GM08714 (cell line): ENCODE measurements at regions not wholly inside any gene's neighbourhood (a gene's known extent, or its start where the extent isn't known, plus 50 kb on each side); places are given as distances from the start of the nearest gene placed in this dataset.
"Not testable (repeated sequence)": the region's sequence is repeated elsewhere in the genome, so short reads cannot be mapped to it uniquely, and the experiment has no call there.

Experiments
- H3K4me3 ChIP-seq: fragments of 200-500 bp; sonication (Bioruptor generic); 2 replicates; pipeline ENCODE4 v1.5.1; 2014; ENCODE audit warnings: mild to moderate bottlenecking, low read length, inconsistent platforms
- ZNF274 ChIP-seq: IDR thresholded peaks from 2 replicates; pipeline ENCODE4 v1.6.1; 2012; ENCODE audit warnings: mild to moderate bottlenecking, low read depth, low read length

- H3K4me3 ChIP-seq = no peak overlapping the region
- no peak for TF ChIP-seq ZNF274
Observed at GRCh38 chr14:41457393-41457792, 149.3 kb upstream of the LRFN5 start.

GRCh38 chr14:41449066-41449465, 157.6 kb upstream of the LRFN5 start:
- TF ChIP-seq ZNF274 = no peak
- H3K4me3 ChIP-seq = no peak overlapping the region

- no peak for TF ChIP-seq ZNF274
Observed at GRCh38 chr14:41446008-41446407, 160.7 kb upstream of the LRFN5 start.

GRCh38 chr14:41423503-41423902, 183.2 kb upstream of the LRFN5 start:
- no peak overlapping the region for H3K4me3 ChIP-seq
- no peak for TF ChIP-seq ZNF274

More at GRCh38 chr14:41446008-41446407, 160.7 kb upstream of the LRFN5 start:
- no peak overlapping the region for H3K4me3 ChIP-seq

GRCh38 chr14:41421308-41421707, 185.4 kb upstream of the LRFN5 start:
- not testable (repeated sequence) for H3K4me3 ChIP-seq

- no peak for TF ChIP-seq ZNF274
- no peak overlapping the region for H3K4me3 ChIP-seq
Observed at GRCh38 chr14:41419709-41420108, 187.0 kb upstream of the LRFN5 start.

- H3K4me3 ChIP-seq = no peak overlapping the region
- no peak for TF ChIP-seq ZNF274
Observed at GRCh38 chr14:41418851-41419250, 187.8 kb upstream of the LRFN5 start.

GRCh38 chr14:41409806-41410205, 196.9 kb upstream of the LRFN5 start:
- H3K4me3 ChIP-seq = no peak overlapping the region
- TF ChIP-seq ZNF274 = no peak

- no peak overlapping the region for H3K4me3 ChIP-seq
- no peak for TF ChIP-seq ZNF274
Observed at GRCh38 chr14:41404126-41404525, 202.6 kb upstream of the LRFN5 start.

- TF ChIP-seq ZNF274 = no peak
- no peak overlapping the region for H3K4me3 ChIP-seq
Observed at GRCh38 chr14:41403360-41403759, 203.3 kb upstream of the LRFN5 start.

GRCh38 chr14:41397926-41398325, 208.8 kb upstream of the LRFN5 start:
- no peak overlapping the region for H3K4me3 ChIP-seq
- no peak for TF ChIP-seq ZNF274

GRCh38 chr14:41393512-41393911, 213.2 kb upstream of the LRFN5 start:
- H3K4me3 ChIP-seq = no peak overlapping the region
- TF ChIP-seq ZNF274 = no peak

GRCh38 chr14:41392226-41392625, 214.4 kb upstream of the LRFN5 start:
- TF ChIP-seq ZNF274 = no peak
- H3K4me3 ChIP-seq = no peak overlapping the region

- no peak for TF ChIP-seq ZNF274
Observed at GRCh38 chr14:41389355-41389754, 217.3 kb upstream of the LRFN5 start.

GRCh38 chr14:41385797-41386196, 220.9 kb upstream of the LRFN5 start:
- TF ChIP-seq ZNF274 = no peak
- H3K4me3 ChIP-seq = no peak overlapping the region

More at GRCh38 chr14:41389355-41389754, 217.3 kb upstream of the LRFN5 start:
- no peak overlapping the region for H3K4me3 ChIP-seq

GRCh38 chr14:41380017-41380416, 226.7 kb upstream of the LRFN5 start:
- no peak overlapping the region for H3K4me3 ChIP-seq
- no peak for TF ChIP-seq ZNF274
